SJCRH30 (cell line): ENCODE measurements at regions not wholly inside any gene's neighbourhood (a gene's known extent, or its start where the extent isn't known, plus 50 kb on each side); places are given as distances from the start of the nearest gene placed in this dataset.
A peak's percentile ranks its signal among the peaks of the same experiment; 100 is the strongest.

ENCODE experiments used
- DNase-seq, 2 experiments: peaks; one replicate each; pipeline ENCODE4 v3.0.0-alpha.2; 2015 to 2020
- H3K27ac ChIP-seq: fragments of 250-450 bp; sonication (Bioruptor Pico); 2 replicates; pipeline ENCODE4 v1.5.1; 2020; ENCODE audit warnings: mild to moderate bottlenecking, moderate library complexity
- H3K27me3 ChIP-seq: fragments of 250-450 bp; sonication (Bioruptor Pico); 2 replicates; pipeline ENCODE4 v1.5.1; 2020; ENCODE audit warnings: mild to moderate bottlenecking, moderate library complexity
- H3K36me3 ChIP-seq: fragments of 250-450 bp; sonication (Bioruptor Pico); 2 replicates; pipeline ENCODE4 v1.5.1; 2020; ENCODE audit warnings: mild to moderate bottlenecking, moderate library complexity
- H3K4me1 ChIP-seq: fragments of 250-450 bp; sonication (Bioruptor Pico); 2 replicates; pipeline ENCODE4 v1.5.1; 2020; ENCODE audit warnings: mild to moderate bottlenecking, moderate library complexity
- H3K4me3 ChIP-seq: fragments of 250-450 bp; sonication (Bioruptor Pico); 2 replicates; pipeline ENCODE4 v1.5.1; 2020; ENCODE audit warnings: mild to moderate bottlenecking, moderate library complexity
- H3K9me3 ChIP-seq: fragments of 250-450 bp; sonication (Bioruptor Pico); replicated peaks from 2 replicates; pipeline ENCODE4 v1.5.1; 2020; ENCODE audit warnings: mild to moderate bottlenecking, moderate library complexity

GRCh38 chr6:44561060-44561623, 173.6 kb downstream of the CDC5L start:
- Histone ChIP-seq H3K9me3 (no peaks in the 10 kb centered on the region), H3K4me3 (peak overlapping the region; percentile 71), H3K27ac (peak overlapping the region; percentile 85), H3K36me3 (no peaks in the 10 kb centered on the region), H3K4me1 (peaks cover 22% of the 10 kb centered on the region), H3K27me3 (no peaks in the 10 kb centered on the region)
- peak; percentile 53 to 72 for DNase-seq

- H3K4me3 ChIP-seq = peak overlapping the region; percentile 10; the same call in 1 of the 2 replicates
- DNase-seq = peak; percentile 30 to 57
- no peaks in the 10 kb centered on the region for H3K27me3 ChIP-seq
- peak overlapping the region; percentile 35 for H3K27ac ChIP-seq
- H3K36me3 ChIP-seq = no peaks in the 10 kb centered on the region
- peaks cover 21% of the 10 kb centered on the region for H3K4me1 ChIP-seq
- no peaks in the 10 kb centered on the region for H3K9me3 ChIP-seq
Measured at GRCh38 chr6:44561832-44562665, 174.5 kb downstream of the CDC5L start.

GRCh38 chr6:44563397-44563796, 175.9 kb downstream of the CDC5L start:
- Histone ChIP-seq H3K4me3 (no peak overlapping the region), H3K9me3 (no peaks in the 10 kb centered on the region), H3K36me3 (no peaks in the 10 kb centered on the region), H3K27me3 (no peaks in the 10 kb centered on the region), H3K27ac (no peak overlapping the region), H3K4me1 (peaks cover 21% of the 10 kb centered on the region)
- DNase-seq = peak; percentile 39 to 54

GRCh38 chr6:44564906-44565524, 177.5 kb downstream of the CDC5L start:
- H3K36me3 ChIP-seq = no peaks in the 10 kb centered on the region
- no peak for DNase-seq
- no peaks in the 10 kb centered on the region for H3K27me3 ChIP-seq
- no peaks in the 10 kb centered on the region for H3K9me3 ChIP-seq
- no peak overlapping the region for H3K27ac ChIP-seq
- H3K4me3 ChIP-seq = no peak overlapping the region
- H3K4me1 ChIP-seq = peaks cover 27% of the 10 kb centered on the region

GRCh38 chr6:44567406-44567805, 179.9 kb downstream of the CDC5L start:
- H3K4me3 ChIP-seq = no peak overlapping the region
- H3K27ac ChIP-seq = no peak overlapping the region
- no peaks in the 10 kb centered on the region for H3K27me3 ChIP-seq
- H3K36me3 ChIP-seq = no peaks in the 10 kb centered on the region
- no peaks in the 10 kb centered on the region for H3K9me3 ChIP-seq
- DNase-seq = no peak
- H3K4me1 ChIP-seq = peaks cover 22% of the 10 kb centered on the region

- no peak for DNase-seq
- peaks cover 15% of the 10 kb centered on the region for H3K4me1 ChIP-seq
- H3K9me3 ChIP-seq = no peaks in the 10 kb centered on the region
- no peaks in the 10 kb centered on the region for H3K27me3 ChIP-seq
- no peaks in the 10 kb centered on the region for H3K36me3 ChIP-seq
- no peak overlapping the region for H3K4me3 ChIP-seq
- H3K27ac ChIP-seq = no peak overlapping the region
Measured at GRCh38 chr6:44569131-44569530, 181.6 kb downstream of the CDC5L start.

- H3K4me1 ChIP-seq = peaks cover 12% of the 10 kb centered on the region
- peak overlapping the region; percentile 3; the same call in 1 of the 2 replicates for H3K4me3 ChIP-seq
- no peaks in the 10 kb centered on the region for H3K36me3 ChIP-seq
- H3K27ac ChIP-seq = peak overlapping the region; percentile 14
- peak; percentile 46 to 66 for DNase-seq
- no peaks in the 10 kb centered on the region for H3K9me3 ChIP-seq
- no peaks in the 10 kb centered on the region for H3K27me3 ChIP-seq
Measured at GRCh38 chr6:44569931-44570385, 182.5 kb downstream of the CDC5L start.

GRCh38 chr6:44571510-44571909, 184.0 kb downstream of the CDC5L start:
- peaks cover 23% of the 10 kb centered on the region for H3K4me1 ChIP-seq

GRCh38 chr6:44572346-44572745, 184.8 kb downstream of the CDC5L start:
- no peak for DNase-seq
- H3K36me3 ChIP-seq = no peaks in the 10 kb centered on the region
- H3K9me3 ChIP-seq = no peaks in the 10 kb centered on the region
- no peak overlapping the region for H3K27ac ChIP-seq
- H3K4me3 ChIP-seq = no peak overlapping the region
- no peaks in the 10 kb centered on the region for H3K27me3 ChIP-seq
- H3K4me1 ChIP-seq = peaks cover 24% of the 10 kb centered on the region

More at GRCh38 chr6:44571510-44571909, 184.0 kb downstream of the CDC5L start:
- Histone ChIP-seq H3K27ac (no peak overlapping the region), H3K27me3 (no peaks in the 10 kb centered on the region), H3K9me3 (no peaks in the 10 kb centered on the region), H3K4me3 (no peak overlapping the region), H3K36me3 (no peaks in the 10 kb centered on the region)
- DNase-seq = no peak

GRCh38 chr6:44575644-44576043, 188.1 kb downstream of the CDC5L start:
- no peak for DNase-seq
- Histone ChIP-seq H3K4me3 (no peak overlapping the region), H3K9me3 (no peaks in the 10 kb centered on the region), H3K36me3 (no peaks in the 10 kb centered on the region), H3K4me1 (peaks cover 17% of the 10 kb centered on the region), H3K27me3 (no peaks in the 10 kb centered on the region), H3K27ac (no peak overlapping the region)

- Histone ChIP-seq H3K4me3 (no peak overlapping the region), H3K36me3 (no peaks in the 10 kb centered on the region), H3K27ac (no peak overlapping the region), H3K4me1 (peaks cover 20% of the 10 kb centered on the region), H3K9me3 (no peaks in the 10 kb centered on the region), H3K27me3 (no peaks in the 10 kb centered on the region)
- DNase-seq = peak in 1 of 2 experiments; percentile 62
Measured at GRCh38 chr6:44576132-44576631, 188.7 kb downstream of the CDC5L start.

- no peak for DNase-seq
- Histone ChIP-seq H3K27ac (no peak overlapping the region), H3K36me3 (no peaks in the 10 kb centered on the region), H3K27me3 (no peaks in the 10 kb centered on the region), H3K4me1 (peaks cover 16% of the 10 kb centered on the region), H3K4me3 (no peak overlapping the region), H3K9me3 (peaks cover 20% of the 10 kb centered on the region; the same call in 1 of the 2 replicates)
Measured at GRCh38 chr6:44580901-44581300, 193.4 kb downstream of the CDC5L start.

- H3K9me3 ChIP-seq = peaks cover 25% of the 10 kb centered on the region
- no peak overlapping the region for H3K4me3 ChIP-seq
- no peaks in the 10 kb centered on the region for H3K27me3 ChIP-seq
- H3K27ac ChIP-seq = no peak overlapping the region
- peaks cover 9% of the 10 kb centered on the region; the same call in 1 of the 2 replicates for H3K4me1 ChIP-seq
- no peak for DNase-seq
- no peaks in the 10 kb centered on the region for H3K36me3 ChIP-seq
Measured at GRCh38 chr6:44582930-44583329, 195.4 kb downstream of the CDC5L start.

GRCh38 chr6:44590471-44590870, 203.0 kb downstream of the CDC5L start:
- Histone ChIP-seq H3K4me3 (no peak overlapping the region), H3K9me3 (peaks cover 9% of the 10 kb centered on the region; the same call in 1 of the 2 replicates), H3K27me3 (no peaks in the 10 kb centered on the region), H3K27ac (no peak overlapping the region), H3K4me1 (peaks cover 27% of the 10 kb centered on the region), H3K36me3 (no peaks in the 10 kb centered on the region)
- DNase-seq = peak; percentile 50 to 66

- Histone ChIP-seq H3K27me3 (no peaks in the 10 kb centered on the region), H3K27ac (peak overlapping the region; percentile 86), H3K4me1 (peaks cover 29% of the 10 kb centered on the region), H3K9me3 (0 out of 2 replicates have a peak, but pooled peaks cover 3% of the 10 kb centered on the region), H3K4me3 (no peak overlapping the region), H3K36me3 (no peaks in the 10 kb centered on the region)
- peak; percentile 95 to 99 for DNase-seq
Measured at GRCh38 chr6:44593539-44593944, 206.0 kb downstream of the CDC5L start.
